ENCODE measurements at regions not wholly inside any gene's neighbourhood (a gene's known extent, or its start where the extent isn't known, plus 50 kb on each side); places are given as distances from the start of the nearest gene placed in this dataset.

DNA sequence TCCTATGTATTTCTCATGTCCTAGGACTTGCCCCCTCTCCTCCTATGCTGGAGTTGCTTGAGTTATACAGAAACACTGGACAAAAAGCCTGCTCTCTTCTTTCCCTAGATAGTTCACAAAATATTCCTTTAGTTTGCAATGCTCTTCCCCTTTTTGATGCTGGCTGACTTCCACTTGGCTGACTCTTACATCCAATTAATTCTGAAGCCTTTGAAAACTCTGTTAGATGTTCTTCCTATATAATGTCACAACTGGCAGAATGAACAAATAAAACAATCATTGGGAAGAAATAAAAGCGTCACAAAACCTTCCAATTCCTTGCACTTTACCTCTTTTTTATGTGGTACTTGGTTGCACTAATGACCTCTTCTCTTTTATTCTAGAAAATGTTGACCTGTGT lies 253.8 kb upstream of the CITED2 start:
- H3K9me3 Mint-ChIP-seq, result peaks cover 20% of the 10 kb centered on the region
- peaks cover 17% of the 10 kb centered on the region for H3F3A ChIP-seq (ENCODE audit: low read depth)
- H2AFZ ChIP-seq (replicated peaks), result no peak overlapping the region
- H3K27me3 ChIP-seq, result no peaks in the 10 kb centered on the region
- no peak overlapping the region for H3K4me3 Mint-ChIP-seq
- no peaks in the 10 kb centered on the region for H3K36me3 ChIP-seq
- no peak overlapping the region for H3K9ac ChIP-seq
- H3K4me1 Mint-ChIP-seq, result peaks cover 22% of the 10 kb centered on the region
- no peaks in the 10 kb centered on the region for H3K27me3 Mint-ChIP-seq (ENCODE audit: insufficient read depth, low read depth)
- H3K27ac Mint-ChIP-seq, result no peak overlapping the region
- no peaks in the 10 kb centered on the region for H3K9me3 ChIP-seq (ENCODE audit: low read depth)
- H3K79me2 ChIP-seq (ENCODE audit: low read depth), result no peaks in the 10 kb centered on the region
- peaks cover 20% of the 10 kb centered on the region for H3K4me1 ChIP-seq
- no peaks in the 10 kb centered on the region for H3K36me3 Mint-ChIP-seq
- TF ChIP-seq EZH2phosphoT487 (IDR thresholded peaks at IDR 0.05), result no peak
- TF ChIP-seq, protein P1, sequence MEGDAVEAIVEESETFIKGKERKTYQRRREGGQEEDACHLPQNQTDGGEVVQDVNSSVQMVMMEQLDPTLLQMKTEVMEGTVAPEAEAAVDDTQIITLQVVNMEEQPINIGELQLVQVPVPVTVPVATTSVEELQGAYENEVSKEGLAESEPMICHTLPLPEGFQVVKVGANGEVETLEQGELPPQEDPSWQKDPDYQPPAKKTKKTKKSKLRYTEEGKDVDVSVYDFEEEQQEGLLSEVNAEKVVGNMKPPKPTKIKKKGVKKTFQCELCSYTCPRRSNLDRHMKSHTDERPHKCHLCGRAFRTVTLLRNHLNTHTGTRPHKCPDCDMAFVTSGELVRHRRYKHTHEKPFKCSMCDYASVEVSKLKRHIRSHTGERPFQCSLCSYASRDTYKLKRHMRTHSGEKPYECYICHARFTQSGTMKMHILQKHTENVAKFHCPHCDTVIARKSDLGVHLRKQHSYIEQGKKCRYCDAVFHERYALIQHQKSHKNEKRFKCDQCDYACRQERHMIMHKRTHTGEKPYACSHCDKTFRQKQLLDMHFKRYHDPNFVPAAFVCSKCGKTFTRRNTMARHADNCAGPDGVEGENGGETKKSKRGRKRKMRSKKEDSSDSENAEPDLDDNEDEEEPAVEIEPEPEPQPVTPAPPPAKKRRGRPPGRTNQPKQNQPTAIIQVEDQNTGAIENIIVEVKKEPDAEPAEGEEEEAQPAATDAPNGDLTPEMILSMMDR (IDR thresholded peaks at IDR 0.05), result no peak
- TF ChIP-seq EZH2 (IDR thresholded peaks at IDR 0.05), result no peak
- no peak for DNase-seq (ENCODE audit: low spot score)
- no peak overlapping the region for H3K4me3 ChIP-seq
- no peaks in the 10 kb centered on the region for H4K20me1 ChIP-seq (ENCODE audit: low read depth)
- H3K27ac ChIP-seq, result no peak overlapping the region
- no peak overlapping the region for H3K4me2 ChIP-seq

DNA sequence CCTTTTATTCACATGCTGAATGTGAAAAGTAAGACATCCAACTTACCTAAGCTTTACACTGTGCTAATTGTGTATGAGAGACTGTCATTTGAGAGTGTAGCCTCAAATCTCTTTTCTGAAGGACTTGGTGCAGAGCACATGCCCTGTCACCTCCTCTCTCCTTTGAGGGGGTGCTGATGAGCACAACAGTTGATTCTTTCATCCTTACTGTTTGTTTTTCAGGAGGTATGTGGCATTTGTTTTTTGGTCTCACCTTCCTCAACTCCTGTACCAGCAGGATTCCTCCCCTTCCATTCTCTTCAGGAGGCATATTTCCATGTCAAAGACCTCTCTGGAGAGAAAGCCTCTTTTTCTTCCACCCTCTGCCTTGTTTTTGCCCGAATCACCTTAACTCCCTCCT lies 252.6 kb upstream of the CITED2 start:
- Histone ChIP-seq H3K27ac (no peak overlapping the region), H4K20me1 (ENCODE audit: low read depth) (no peaks in the 10 kb centered on the region), H3K4me2 (no peak overlapping the region), H3K36me3 (no peaks in the 10 kb centered on the region), H3K4me1 (peaks cover 20% of the 10 kb centered on the region), H3K27me3 (no peaks in the 10 kb centered on the region), H2AFZ (replicated peaks) (peak overlapping the region; percentile 14), H3K4me3 (no peak overlapping the region), H3F3A (ENCODE audit: low read depth) (peaks cover 17% of the 10 kb centered on the region), H3K79me2 (ENCODE audit: low read depth) (no peaks in the 10 kb centered on the region), H3K9ac (no peak overlapping the region), H3K9me3 (ENCODE audit: low read depth) (no peaks in the 10 kb centered on the region)
- TF ChIP-seq, protein P1 (IDR thresholded peaks at IDR 0.05), result no peak
- no peak for TF ChIP-seq EZH2phosphoT487 (IDR thresholded peaks at IDR 0.05)
- TF ChIP-seq EZH2 (IDR thresholded peaks at IDR 0.05), result no peak
- DNase-seq (ENCODE audit: low spot score), result no peak
- H3K9me3 Mint-ChIP-seq, result peaks cover 23% of the 10 kb centered on the region
- H3K27ac Mint-ChIP-seq, result no peak overlapping the region
- H3K4me1 Mint-ChIP-seq, result peaks cover 22% of the 10 kb centered on the region
- no peak overlapping the region for H3K4me3 Mint-ChIP-seq
- no peaks in the 10 kb centered on the region for H3K36me3 Mint-ChIP-seq
- no peaks in the 10 kb centered on the region for H3K27me3 Mint-ChIP-seq (ENCODE audit: insufficient read depth, low read depth)

DNA sequence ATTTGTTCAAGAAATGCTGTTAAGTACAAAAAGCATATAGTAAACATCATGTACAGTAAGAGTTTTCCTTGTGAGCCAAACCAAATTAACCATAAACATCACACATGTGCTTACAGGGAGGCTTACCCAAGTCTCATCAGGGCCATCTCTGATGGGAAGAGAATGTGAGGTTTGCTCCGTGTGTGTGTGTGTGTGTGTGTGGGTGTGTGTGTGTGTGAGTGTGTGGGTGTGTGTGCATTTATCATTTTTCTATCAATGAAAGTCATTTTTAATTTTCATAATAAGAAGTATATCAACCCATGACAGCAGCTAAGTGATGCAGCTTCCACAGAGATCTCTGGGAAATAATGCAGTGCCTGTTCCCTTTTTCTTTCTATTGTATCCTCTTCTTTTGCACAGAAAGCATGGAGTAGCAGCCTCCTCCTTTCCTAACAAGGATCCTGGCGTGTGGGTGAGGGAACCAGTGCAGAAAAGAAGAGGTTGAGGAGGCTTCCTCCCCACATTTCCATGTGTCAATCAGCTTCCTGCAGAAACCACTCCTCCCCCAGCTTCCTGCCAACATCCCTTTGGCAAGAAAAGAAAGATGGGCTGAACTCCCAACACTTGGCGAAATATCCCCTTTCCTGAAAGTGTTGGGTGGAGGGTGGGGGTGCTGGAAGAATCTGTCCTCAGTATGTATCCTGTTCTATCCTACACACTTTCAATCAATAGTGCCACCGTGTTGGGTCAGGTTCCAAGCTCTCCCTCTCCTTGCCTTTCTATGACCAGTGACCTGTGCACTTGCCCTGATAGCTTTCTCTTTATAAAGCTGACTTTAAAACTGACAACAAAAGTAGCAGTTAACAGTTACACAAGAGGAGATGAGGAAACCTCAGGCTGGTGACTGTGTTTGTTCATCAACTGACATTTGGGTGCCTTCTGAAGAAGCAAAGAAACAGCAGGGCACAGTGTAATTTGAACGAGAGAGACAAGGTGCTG lies 251.8 kb upstream of the CITED2 start:
- Histone ChIP-seq H3F3A (ENCODE audit: low read depth) (peaks cover 17% of the 10 kb centered on the region), H3K4me3 (no peak overlapping the region), H3K79me2 (ENCODE audit: low read depth) (no peaks in the 10 kb centered on the region), H3K27me3 (no peaks in the 10 kb centered on the region), H3K4me2 (no peak overlapping the region), H3K27ac (no peak overlapping the region), H3K36me3 (no peaks in the 10 kb centered on the region), H2AFZ (replicated peaks) (peak overlapping the region; percentile 40), H4K20me1 (ENCODE audit: low read depth) (no peaks in the 10 kb centered on the region), H3K9ac (no peak overlapping the region), H3K4me1 (peaks cover 20% of the 10 kb centered on the region), H3K9me3 (ENCODE audit: low read depth) (no peaks in the 10 kb centered on the region)
- H3K4me3 Mint-ChIP-seq, result no peak overlapping the region
- peaks cover 22% of the 10 kb centered on the region for H3K4me1 Mint-ChIP-seq
- H3K36me3 Mint-ChIP-seq, result no peaks in the 10 kb centered on the region
- no peak overlapping the region for H3K27ac Mint-ChIP-seq
- H3K9me3 Mint-ChIP-seq, result peaks cover 22% of the 10 kb centered on the region
- TF ChIP-seq, protein P1 (IDR thresholded peaks at IDR 0.05), result no peak
- TF ChIP-seq EZH2 (IDR thresholded peaks at IDR 0.05), result no peak
- TF ChIP-seq EZH2phosphoT487 (IDR thresholded peaks at IDR 0.05), result no peak
- H3K27me3 Mint-ChIP-seq (ENCODE audit: insufficient read depth, low read depth), result no peaks in the 10 kb centered on the region
- no peak for DNase-seq (ENCODE audit: low spot score)
